NCI-H2081 treated with DMSO at 0.1 percent for 48 hours (cell line): ENCODE measurements at regions not wholly inside any gene's neighbourhood (a gene's known extent, or its start where the extent isn't known, plus 50 kb on each side); places are given as distances from the start of the nearest gene placed in this dataset.

Experiments
- DNase-seq: peaks from one replicate; lab custom pipeline; 2025; lab: John Stamatoyannopoulos, UW

- no peak for DNase-seq
These were observed 319.0 kb downstream of the TMEM114 start for GRCh38 chr16:8271344-8271743.

GRCh38 chr16:8262299-8262698 lies 328.0 kb downstream of the TMEM114 start:
- DNase-seq, result no peak

GRCh38 chr16:8260140-8260539 lies 330.2 kb downstream of the TMEM114 start:
- no peak for DNase-seq

GRCh38 chr16:8258523-8258922 lies 331.8 kb downstream of the TMEM114 start:
- DNase-seq, result no peak

GRCh38 chr16:8257561-8257960 lies 332.8 kb downstream of the TMEM114 start:
- no peak for DNase-seq

GRCh38 chr16:8254405-8254804 lies 335.9 kb downstream of the TMEM114 start:
- no peak for DNase-seq

GRCh38 chr16:8253718-8254117 lies 336.6 kb downstream of the TMEM114 start:
- no peak for DNase-seq

GRCh38 chr16:8251727-8252126 lies 338.6 kb downstream of the TMEM114 start:
- DNase-seq, result no peak

GRCh38 chr16:8251298-8251697 lies 339.0 kb downstream of the TMEM114 start:
- no peak for DNase-seq

- DNase-seq, result no peak
These were observed 342.3 kb downstream of the TMEM114 start for GRCh38 chr16:8247993-8248392.

GRCh38 chr16:8243981-8244380 lies 346.3 kb downstream of the TMEM114 start:
- no peak for DNase-seq

- no peak for DNase-seq
These were observed 348.9 kb downstream of the TMEM114 start for GRCh38 chr16:8241408-8241807.

- no peak for DNase-seq
These were observed 350.9 kb downstream of the TMEM114 start for GRCh38 chr16:8239443-8239842.

GRCh38 chr16:8237452-8237851 lies 352.9 kb downstream of the TMEM114 start:
- DNase-seq, result no peak

- no peak for DNase-seq
These were observed 353.5 kb downstream of the TMEM114 start for GRCh38 chr16:8236816-8237215.

- DNase-seq, result no peak
These were observed 359.8 kb downstream of the TMEM114 start for GRCh38 chr16:8230497-8230896.

- no peak for DNase-seq
These were observed 361.2 kb downstream of the TMEM114 start for GRCh38 chr16:8229011-8229520.

GRCh38 chr16:8217201-8217600 lies 373.1 kb downstream of the TMEM114 start:
- DNase-seq, result no peak

- no peak for DNase-seq
These were observed 385.5 kb downstream of the TMEM114 start for GRCh38 chr16:8204769-8205168.

- DNase-seq, result no peak
These were observed 386.2 kb downstream of the TMEM114 start for GRCh38 chr16:8204096-8204495.

- no peak for DNase-seq
These were observed 387.2 kb downstream of the TMEM114 start for GRCh38 chr16:8203101-8203500.

- no peak for DNase-seq
These were observed 389.5 kb downstream of the TMEM114 start for GRCh38 chr16:8200839-8201238.

- DNase-seq, result no peak
These were observed 390.9 kb downstream of the TMEM114 start for GRCh38 chr16:8199390-8199789.

- no peak for DNase-seq
These were observed 395.5 kb downstream of the TMEM114 start for GRCh38 chr16:8194794-8195193.

GRCh38 chr16:8188841-8189240 lies 401.5 kb downstream of the TMEM114 start:
- no peak for DNase-seq
